Activated CD4-positive, CD25-positive, alpha-beta regulatory T cell (primary cell): ENCODE measurements at regions not wholly inside any gene's neighbourhood (a gene's known extent, or its start where the extent isn't known, plus 50 kb on each side); places are given as distances from the start of the nearest gene placed in this dataset.

Source experiments
- DNase-seq, 4 experiments: peaks; one replicate each; lab custom pipeline; 2025; lab: John Stamatoyannopoulos, UW

DNA sequence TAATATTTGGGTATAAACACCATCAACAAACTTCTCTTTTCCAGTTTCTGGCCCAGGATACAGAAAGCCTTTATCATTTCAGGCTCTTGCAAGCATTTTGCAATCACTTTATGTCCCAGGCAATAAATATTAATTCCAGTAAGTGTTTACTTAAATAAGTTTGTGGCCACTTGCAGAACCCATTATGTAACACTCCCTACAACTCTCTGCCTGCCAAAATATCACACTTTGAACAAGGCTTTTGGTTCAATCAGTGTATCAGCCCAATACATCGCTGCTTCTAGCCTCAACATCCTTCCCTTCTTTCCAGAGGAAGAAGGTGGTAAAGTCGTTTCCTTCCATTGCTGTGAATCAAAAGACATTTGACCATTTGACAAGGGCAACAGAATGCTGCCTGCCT is 203.0 kb upstream of the USP25 start:
- no peak for DNase-seq

DNA sequence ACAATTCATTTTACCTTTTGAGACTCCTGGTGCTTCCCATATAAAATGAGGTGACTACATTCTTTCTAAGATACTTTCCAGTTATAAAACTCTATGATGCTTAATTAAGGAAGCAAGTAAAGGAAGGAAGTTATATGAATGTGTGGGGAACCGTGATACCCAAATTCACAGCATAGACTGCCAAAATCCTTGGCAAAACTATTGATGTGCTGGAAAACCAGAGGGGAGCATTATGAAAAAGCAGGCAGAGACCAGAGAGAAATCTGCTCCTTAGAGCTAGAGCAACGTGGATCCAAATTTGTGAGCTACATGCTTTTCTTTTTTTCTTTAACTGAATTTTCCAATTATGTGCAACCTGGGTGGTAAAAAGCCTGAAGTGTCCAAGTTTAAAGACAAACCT is 201.4 kb upstream of the USP25 start:
- no peak for DNase-seq

DNA sequence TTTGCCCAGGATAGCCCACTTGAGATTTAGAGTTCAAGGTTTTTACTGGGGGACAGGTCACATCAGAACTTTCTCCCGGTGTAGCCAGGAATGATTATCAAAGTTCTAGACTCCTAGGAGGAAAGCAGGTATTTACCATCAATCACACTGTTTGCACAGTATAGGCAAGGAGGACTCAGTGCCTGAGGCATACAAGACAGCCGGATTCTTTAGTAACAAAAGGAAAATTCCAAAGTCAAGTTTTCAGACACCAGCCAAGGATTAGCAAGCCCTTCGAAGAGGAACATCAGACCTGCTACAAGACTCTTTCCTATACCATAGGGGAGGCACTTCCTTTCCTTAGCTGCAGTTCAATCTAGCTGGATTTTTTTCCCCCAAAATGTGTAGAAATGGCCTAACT is 197.8 kb upstream of the USP25 start:
- DNase-seq: no peak

DNA sequence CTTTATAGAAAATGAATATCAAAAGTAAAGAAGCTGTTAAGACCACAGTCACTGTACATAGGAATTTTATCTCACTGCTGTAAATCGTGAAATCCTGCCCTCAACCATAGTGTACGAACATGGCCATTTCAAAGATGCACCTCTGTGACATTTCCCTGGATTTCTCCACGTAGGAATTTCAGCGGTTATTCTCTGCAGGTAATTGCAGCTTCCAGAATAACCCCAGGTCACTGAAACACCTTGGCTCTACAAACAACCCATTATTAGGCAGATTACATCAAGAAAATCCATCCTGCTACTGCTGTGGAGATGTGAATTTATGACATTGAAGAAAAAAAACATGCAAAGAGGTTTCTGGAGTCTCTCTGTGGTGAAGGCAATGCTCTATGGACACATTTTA is 196.2 kb upstream of the USP25 start:
- no peak for DNase-seq

DNA sequence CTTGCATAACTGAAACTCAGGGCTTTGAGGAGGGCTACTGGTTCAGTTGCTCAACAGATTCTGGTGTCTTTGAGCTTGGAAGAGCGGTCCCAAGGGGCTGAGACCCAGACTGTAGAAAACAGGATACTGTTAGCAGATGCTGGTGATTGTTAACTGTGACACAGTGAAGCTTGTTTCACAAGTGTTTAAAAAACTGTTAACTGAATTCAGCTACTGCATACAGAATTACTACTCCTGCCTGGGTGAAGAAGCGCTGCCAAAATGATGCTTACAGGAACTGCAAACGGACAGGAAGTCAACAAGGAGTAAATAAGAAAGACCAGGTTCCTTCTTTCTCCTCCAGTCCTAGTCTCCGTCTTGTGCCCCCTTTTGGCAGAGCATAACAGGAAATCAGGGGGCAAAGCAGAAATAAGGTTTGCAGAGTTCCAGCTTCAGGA is 195.3 kb upstream of the USP25 start:
- DNase-seq: no peak

DNA sequence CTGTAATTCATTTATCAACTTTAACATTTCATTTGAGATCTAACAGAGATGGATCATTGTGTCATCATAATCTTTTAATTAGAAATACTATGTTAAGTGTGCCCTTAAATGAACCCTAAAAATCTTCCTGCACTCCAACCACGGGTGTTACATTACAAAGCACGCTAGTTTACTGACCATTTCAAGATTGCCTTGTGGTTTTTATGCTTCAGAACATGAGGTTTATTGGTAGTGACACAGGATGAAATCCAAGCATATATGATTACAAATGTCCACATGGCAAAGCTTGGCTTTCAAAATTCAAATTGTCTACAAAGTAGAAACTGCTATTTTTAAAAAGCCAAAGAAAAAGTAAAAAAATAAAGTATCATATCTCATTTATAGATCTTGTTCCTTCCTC is 190.4 kb upstream of the USP25 start:
- no peak for DNase-seq

DNA sequence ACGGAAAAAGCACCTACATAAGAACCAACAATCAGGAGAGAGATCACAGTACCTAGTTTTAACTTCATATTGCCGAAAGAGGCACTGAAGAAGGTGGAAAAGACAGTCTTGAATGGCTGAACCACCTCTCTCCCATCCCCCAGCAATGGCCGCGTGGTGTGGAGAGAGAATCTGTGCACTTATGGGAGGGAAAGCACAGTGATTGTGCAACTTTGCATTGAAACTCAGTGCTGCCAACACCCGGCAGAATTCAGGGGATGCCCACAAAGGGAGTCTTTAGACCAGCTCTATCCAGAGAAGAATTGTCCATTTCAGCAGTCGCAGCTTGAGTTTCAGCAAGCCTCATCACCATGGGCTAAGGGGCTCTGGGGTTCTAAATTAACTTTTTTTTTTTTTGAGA is 186.3 kb upstream of the USP25 start:
- no peak for DNase-seq

DNA sequence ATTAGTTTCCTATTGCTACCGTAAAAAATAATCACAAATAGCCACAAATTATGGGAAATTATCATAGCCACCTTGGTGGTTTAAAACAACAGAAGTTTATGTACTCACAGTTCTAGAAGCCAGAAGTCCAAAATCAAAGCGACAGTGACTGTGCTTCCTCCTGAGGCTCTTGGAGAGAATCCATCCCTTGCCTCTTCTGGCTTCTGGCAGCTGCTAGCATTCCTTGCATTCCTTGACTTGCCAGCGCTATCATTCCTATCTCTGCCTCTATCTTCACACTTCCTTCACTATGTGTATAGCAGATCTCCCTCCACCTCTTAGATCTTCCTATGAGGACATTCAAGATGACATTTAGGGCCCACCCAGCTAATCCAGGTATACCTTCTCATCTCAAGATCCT is 180.1 kb upstream of the USP25 start:
- no peak for DNase-seq

DNA sequence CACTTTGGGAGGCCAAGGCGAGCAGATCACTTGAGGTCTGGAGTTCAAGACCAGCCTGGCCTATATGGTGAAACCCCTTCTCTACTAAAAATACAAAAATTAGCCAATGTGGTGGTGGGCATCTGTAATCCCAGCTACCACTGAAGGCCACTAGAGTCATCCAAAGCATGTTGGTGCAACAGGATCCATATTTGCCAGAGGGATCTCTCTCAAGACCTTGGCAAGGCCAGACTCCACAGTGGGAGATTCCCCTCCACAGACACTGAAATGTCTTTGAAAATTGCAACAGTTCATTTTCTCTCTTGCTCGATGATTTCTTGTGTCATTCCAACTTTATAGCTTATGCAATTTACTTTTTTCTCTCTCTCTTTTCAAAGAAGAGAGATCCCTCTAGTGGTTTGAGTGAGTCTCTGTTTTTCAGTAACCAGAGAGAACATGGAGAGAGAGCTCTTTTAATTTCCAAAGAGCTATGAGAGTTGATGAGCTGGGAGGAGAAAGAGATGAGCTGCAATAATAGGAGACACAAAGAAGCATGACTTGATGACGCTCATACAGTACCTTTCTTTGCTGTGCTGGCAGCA is 176.8 kb upstream of the USP25 start:
- no peak for DNase-seq

DNA sequence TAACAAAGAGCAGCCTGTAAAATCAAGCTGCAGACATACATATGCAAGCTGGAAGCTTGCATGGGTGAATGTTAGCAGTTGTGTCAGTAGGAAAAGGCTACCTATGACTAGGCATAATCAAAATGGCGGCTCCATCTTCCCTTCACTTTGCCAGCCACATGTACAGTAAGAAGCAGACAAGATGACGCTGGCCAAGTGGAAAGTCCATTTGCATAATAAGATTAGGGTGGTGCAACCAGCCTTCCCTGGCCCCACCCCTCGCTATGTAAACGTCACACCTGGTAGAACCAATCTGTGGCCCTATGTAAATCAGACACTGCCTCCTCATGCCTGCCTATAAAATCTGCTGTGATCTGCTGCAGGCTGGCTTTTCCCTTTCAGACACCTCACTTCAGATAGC is 171.9 kb upstream of the USP25 start:
- DNase-seq: no peak

DNA sequence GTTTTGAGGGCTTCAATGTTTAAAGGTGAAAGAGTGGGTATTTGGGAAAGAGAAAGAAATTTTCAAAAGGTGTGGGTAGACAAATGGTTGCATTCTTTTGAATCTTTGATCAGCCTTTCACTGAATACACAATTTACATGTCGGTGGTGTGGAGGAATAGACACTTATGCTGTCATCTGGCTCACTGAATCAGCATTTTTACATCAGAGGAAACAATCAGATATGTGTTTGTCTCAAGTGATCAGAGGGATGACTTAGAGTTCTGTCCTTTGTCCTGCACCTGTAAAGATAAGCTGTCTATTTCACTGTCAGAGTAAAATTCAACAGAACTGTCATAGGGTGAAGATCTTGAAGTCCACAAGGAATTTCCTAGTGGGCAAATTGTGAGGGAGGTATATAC is 170.9 kb upstream of the USP25 start:
- no peak for DNase-seq

DNA sequence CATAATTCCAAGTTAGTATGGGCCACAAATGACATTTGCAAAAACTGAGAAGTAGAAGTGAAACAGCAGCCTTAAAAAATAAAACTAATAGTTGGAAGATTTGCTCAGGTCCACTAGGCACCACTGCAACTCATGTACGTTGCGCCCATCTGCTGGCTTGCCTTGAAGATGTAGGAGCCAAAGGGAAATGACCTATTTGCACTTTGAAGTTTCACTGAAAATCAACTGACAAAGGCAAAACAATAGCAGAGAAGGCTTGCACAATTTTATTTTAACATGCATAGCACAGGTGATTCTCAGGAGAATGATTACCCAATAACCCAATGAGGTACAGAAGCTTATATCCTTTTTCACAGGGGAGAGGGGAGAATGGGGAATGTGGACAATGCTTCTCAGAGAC is 170.1 kb upstream of the USP25 start:
- no peak for DNase-seq

DNA sequence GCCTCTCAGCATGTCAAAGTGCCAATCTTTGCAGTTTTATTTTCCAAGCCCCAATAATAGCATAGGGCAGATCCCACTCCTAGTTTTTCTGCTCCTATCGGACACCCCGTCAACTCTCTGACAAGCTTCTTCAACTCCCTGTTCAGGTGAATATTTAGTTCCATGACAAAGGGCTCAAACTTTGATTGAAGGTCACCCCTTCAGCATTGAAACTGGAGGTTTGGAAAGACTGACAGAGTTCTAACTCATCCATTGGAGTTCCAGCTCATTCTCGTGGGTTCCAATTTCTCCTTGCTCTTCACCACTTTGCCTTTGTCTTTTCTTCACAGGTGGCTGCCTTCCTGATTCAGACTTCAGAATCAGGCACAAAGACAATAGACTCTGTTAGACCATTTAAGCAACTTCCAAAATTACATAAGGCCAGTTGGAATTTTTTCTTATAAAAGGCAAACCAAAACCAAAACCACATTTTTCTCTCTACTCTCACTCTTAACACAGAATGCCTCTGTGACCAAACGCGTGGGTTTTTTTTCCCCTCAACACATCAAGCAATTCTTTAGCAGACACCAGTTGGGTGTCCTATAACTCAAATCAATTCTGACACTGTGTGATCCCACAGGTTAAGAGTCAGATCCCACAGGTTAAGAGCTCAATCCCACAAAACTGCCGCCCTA is 169.3 kb upstream of the USP25 start:
- DNase-seq: no peak

DNA sequence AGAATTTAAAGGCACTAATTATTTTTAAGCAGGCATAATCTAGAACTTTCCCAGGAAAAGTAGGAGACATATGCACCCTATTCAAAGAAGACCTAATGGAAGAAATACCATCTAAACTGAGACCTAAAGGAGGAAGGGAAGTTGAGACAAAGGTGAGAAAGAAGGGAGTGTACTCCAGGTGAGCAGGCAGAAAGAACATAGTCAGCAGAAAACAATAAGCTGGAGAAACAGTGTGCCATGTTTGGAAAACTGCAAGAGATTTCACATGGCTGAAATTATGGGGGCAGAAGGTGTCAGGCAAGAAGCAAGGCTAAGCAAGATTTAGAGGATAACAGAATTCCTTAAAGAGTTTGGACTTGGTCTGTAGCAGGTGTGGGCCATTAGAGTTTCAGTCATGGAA is 167.0 kb upstream of the USP25 start:
- no peak for DNase-seq

DNA sequence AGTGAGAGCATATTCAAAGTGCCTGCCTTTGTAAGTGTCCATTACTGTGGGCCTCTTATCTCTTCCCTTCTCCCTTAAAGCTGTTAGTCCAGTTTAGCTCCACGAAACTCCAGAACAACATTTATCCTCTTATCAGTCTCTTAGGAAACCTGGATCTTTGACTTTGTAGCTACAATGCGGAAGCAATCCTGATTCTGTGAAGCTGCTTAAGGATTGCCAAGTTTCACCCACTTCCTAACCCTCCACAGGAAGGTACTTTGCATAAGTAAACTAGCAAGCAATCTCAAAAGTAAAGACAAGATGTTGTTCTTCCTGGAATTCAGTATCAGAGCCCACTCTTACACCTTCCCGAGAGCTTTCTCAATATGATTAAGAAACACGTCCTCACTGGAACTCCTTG is 164.9 kb upstream of the USP25 start:
- DNase-seq: no peak

DNA sequence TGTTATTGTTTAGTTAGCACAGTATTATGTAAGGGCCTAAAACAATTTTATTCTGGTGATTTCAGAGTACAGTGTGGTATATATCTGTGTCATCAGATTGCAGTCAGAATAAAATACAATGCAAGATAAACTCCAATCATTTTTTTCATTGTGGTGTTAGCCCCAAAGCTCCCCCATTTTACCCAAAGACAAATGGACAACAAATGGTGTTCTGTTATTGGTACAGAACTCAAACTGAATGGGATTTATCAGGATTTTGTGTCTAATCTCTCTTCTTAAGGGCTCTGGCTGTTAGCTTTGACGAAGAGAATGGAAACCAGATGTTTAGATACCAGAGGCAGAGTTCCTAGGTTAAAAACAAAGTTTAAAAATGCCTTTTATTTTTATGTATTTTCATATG is 163.1 kb upstream of the USP25 start:
- no peak for DNase-seq

DNA sequence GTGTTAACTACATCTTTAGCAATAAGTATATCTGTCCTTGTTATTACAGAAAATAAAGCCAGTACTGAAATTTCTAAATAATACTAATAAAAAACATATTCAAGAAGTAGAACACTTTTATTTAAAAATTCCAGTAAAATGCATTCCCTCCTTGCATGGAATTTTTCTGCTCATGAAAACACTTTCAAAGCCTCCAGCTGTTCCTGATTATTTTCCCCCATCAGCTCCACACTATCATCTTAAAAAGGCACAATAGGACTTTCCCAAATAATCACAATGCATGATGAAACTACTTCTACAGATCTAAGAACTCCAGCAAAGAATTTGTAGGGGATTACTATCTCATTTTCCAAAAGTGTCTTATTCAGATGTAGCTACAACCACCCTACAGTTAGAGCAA is 162.6 kb upstream of the USP25 start:
- DNase-seq: no peak

DNA sequence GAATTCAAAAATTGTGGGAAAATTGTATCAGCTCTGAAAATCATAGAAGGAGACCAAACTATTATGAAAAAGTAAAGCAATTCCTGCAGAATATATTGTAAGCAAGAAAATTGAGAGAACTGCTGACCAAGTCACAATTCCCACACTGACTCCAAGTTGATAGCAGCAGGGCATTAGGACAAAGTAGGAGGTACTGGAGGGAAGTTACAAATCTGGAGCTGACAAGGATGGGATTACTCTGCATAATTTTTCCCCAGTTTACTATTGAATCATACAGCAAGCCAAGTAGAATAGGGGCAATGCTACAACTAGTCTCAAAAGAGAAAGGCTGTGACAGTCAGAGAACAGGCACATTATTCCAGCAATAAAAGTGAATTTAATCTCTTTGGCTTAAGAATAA is 161.3 kb upstream of the USP25 start:
- DNase-seq: no peak

DNA sequence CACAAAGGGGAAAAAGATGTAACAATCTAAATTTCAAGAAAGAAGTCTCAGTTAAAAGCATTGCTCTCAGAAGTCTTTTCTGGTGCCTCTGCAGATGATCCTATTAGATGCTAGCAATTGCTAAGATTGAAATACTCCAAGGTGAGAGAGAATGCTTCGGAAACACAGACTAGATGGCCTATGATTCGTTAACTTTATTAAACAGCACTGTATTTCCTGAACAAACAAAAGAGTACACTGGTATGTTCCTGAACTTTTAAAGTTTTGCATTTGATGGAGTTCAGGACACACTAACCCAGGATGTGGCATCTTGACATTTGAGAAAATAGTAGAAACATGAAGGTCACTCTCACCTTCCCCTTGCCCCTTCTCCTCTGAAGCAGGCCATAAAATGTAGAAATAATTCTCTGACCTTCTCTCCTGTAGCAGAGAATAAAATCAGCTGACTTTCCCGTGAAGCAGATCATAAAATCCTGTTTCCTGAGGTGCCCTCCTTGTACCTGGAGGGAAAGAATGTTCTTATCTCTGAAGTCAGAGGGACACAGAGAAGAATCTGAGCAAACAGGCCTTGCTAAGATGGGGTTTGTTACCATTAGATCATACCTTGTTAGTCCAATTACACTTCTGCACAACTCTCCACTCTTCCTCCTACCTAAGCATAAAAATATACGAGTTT is 142.9 kb upstream of the USP25 start:
- DNase-seq: no peak

DNA sequence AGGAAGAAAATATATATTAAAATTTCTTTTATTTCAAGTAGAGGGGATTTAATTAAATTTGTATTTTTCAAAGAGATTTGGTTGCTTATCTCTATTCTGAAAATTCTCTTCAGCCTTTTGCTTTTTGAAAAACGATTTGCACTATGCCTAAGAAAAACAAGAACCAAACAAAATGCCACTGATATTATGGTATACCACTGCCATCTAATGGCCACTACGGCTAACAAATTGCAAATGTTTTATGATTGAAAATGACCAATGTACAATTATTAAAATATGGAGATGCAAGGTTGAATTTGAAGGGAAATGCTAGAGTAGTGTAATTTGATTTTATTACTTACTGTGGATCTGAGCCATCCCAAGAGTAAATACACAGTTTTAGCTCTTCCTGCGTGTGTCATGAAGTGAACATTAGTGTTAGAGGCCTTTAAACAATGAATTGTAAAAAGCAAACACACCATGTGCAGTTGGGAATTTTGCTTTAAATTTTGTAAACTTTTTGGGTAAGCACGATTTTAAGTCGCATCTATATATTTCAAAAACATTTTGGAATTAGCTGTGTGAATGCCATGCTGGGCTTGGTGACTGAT is 137.4 kb upstream of the USP25 start:
- no peak for DNase-seq

DNA sequence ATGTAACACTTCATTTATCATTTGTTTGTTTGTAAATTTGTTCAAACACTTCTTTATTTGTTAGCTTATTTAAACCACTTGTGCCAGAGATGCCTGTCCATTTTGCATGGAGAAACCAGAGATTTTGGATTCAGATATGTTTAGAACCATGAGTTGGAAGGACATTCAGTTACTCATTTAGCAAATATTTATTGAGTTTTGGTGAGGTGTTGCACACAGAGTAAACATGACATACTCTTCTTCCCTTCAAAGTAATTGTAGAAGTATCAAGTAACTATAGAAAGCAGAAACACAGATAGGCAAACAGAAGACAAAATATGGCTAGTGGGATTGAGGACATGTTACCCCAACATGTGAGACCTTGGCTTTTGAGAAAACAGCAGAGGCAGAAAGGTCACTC is 136.8 kb upstream of the USP25 start:
- DNase-seq: no peak

DNA sequence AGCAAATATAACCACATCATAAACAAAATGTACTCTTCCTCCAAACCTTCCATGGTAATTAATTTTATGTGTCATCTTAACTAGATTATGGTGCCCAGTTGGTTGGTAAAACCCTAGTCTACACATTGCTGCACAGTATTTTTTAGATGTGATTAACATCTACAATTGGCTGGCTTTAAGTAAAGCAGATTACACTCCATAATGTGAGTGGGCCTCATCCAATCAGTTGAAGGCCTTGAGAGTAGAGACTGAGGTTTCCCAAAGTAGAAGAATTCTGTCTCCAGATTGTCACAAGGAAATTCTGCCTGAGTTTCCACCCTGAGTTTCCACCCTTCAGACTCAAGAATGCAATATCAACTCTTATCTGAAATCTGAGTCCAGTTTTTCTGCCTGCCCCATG is 128.4 kb upstream of the USP25 start:
- DNase-seq: no peak

DNA sequence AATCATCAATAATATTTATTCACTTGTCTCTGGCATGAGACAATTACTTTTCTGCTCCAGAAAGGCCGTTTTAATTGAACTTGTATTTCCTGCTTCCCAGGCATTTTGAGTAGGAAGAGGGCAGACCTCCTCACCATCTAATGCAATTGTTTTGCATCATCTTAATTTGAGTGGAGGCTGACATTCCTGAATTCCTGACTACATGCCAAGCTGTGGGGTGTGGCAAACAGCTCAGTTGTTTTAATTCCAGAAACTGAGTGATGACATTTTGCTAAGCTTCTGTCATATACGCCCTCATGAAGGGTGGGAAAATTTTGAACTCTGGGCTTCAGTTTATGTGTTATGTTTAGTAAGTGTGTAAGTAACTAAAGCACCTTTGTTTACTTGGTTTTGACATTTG is 125.4 kb upstream of the USP25 start:
- DNase-seq: no peak
